ENCODE measurements at regions not wholly inside any gene's neighbourhood (a gene's known extent, or its start where the extent isn't known, plus 50 kb on each side); places are given as distances from the start of the nearest gene placed in this dataset.

DNA sequence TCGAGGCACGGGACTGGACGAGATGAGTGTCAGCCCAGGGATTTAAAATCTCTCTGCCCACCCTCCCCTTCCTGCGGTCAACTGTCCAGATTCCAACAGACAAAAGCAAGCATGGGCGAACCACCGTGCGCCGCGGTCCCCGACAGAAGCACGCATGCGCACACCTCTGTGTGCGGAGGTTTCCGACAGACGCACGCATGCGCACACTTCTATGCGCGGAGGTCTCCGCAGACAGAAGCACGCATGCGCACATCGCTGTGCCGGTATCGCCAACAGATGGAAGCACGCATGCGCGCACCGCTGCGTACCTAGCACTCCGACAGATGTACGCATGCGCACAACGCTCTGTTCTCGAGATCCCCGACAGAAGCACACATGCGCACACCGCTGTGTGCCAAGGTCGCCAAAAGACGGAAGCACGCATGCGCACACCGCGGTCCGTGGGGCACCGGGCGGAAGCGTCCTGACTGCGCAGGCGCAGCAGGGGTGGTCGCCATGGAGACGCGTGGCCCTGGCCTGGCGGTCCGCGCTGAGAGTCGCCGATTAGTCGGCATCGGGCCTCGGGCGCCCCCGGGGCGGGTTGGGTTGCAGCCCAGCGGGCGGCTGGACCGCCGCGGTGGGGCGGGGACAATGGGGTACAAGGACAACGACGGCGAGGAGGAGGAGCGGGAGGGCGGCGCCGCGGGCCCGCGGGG, 57.4 kb upstream of the RPH3AL start (continued):
- TF ChIP-seq, protein P1, sequence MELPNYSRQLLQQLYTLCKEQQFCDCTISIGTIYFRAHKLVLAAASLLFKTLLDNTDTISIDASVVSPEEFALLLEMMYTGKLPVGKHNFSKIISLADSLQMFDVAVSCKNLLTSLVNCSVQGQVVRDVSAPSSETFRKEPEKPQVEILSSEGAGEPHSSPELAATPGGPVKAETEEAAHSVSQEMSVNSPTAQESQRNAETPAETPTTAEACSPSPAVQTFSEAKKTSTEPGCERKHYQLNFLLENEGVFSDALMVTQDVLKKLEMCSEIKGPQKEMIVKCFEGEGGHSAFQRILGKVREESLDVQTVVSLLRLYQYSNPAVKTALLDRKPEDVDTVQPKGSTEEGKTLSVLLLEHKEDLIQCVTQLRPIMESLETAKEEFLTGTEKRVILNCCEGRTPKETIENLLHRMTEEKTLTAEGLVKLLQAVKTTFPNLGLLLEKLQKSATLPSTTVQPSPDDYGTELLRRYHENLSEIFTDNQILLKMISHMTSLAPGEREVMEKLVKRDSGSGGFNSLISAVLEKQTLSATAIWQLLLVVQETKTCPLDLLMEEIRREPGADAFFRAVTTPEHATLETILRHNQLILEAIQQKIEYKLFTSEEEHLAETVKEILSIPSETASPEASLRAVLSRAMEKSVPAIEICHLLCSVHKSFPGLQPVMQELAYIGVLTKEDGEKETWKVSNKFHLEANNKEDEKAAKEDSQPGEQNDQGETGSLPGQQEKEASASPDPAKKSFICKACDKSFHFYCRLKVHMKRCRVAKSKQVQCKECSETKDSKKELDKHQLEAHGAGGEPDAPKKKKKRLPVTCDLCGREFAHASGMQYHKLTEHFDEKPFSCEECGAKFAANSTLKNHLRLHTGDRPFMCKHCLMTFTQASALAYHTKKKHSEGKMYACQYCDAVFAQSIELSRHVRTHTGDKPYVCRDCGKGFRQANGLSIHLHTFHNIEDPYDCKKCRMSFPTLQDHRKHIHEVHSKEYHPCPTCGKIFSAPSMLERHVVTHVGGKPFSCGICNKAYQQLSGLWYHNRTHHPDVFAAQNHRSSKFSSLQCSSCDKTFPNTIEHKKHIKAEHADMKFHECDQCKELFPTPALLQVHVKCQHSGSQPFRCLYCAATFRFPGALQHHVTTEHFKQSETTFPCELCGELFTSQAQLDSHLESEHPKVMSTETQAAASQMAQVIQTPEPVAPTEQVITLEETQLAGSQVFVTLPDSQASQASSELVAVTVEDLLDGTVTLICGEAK (IDR thresholded peaks at IDR 0.05), result no peak
- TF ChIP-seq, protein P1 (CRISPR knock-in tag; IDR thresholded peaks at IDR 0.05), result no peak
- TF ChIP-seq NRF1 (conservative IDR thresholded peaks at IDR 0.05 in 1 of 2, IDR thresholded peaks at IDR 0.05 in 1 of 2) (peak; percentile 100), YY1 (IDR thresholded peaks at IDR 0.05; ENCODE audit: borderline replicate concordance in 1 of 3, control insufficient read depth in 1 of 3, extremely low read depth in 1 of 3, insufficient read depth in 3 of 3, insufficient read length in 1 of 3, insufficient replicate concordance in 2 of 3, low read depth in 1 of 3, low read length in 2 of 3) (peak in 1 of 3 experiments; percentile 12), CHD2 (IDR thresholded peaks at IDR 0.05; ENCODE audit: low read depth, low read length) (no peak), SPI1 (IDR thresholded peaks at IDR 0.05; ENCODE audit: borderline replicate concordance, low read depth, low read length) (no peak), BMI1 (IDR thresholded peaks at IDR 0.05; ENCODE audit: low read length) (peak; percentile 66), NCOA4 (IDR thresholded peaks at IDR 0.05; ENCODE audit: partially characterized antibody) (no peak), MCM5 (IDR thresholded peaks at IDR 0.05; ENCODE audit: low read depth) (no peak), RBFOX2 (IDR thresholded peaks at IDR 0.05; ENCODE audit: low read depth, low read length) (peak; percentile 62), KLF13 (tag; IDR thresholded peaks at IDR 0.05; ENCODE audit: borderline replicate concordance, low read depth) (no peak), SOX6 (IDR thresholded peaks at IDR 0.05) (no peak)
- TF ChIP-seq, protein P2, sequence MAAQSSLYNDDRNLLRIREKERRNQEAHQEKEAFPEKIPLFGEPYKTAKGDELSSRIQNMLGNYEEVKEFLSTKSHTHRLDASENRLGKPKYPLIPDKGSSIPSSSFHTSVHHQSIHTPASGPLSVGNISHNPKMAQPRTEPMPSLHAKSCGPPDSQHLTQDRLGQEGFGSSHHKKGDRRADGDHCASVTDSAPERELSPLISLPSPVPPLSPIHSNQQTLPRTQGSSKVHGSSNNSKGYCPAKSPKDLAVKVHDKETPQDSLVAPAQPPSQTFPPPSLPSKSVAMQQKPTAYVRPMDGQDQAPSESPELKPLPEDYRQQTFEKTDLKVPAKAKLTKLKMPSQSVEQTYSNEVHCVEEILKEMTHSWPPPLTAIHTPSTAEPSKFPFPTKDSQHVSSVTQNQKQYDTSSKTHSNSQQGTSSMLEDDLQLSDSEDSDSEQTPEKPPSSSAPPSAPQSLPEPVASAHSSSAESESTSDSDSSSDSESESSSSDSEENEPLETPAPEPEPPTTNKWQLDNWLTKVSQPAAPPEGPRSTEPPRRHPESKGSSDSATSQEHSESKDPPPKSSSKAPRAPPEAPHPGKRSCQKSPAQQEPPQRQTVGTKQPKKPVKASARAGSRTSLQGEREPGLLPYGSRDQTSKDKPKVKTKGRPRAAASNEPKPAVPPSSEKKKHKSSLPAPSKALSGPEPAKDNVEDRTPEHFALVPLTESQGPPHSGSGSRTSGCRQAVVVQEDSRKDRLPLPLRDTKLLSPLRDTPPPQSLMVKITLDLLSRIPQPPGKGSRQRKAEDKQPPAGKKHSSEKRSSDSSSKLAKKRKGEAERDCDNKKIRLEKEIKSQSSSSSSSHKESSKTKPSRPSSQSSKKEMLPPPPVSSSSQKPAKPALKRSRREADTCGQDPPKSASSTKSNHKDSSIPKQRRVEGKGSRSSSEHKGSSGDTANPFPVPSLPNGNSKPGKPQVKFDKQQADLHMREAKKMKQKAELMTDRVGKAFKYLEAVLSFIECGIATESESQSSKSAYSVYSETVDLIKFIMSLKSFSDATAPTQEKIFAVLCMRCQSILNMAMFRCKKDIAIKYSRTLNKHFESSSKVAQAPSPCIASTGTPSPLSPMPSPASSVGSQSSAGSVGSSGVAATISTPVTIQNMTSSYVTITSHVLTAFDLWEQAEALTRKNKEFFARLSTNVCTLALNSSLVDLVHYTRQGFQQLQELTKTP (IDR thresholded peaks at IDR 0.05; ENCODE audit: low read depth in 1 of 2, partially characterized antibody in 2 of 2), result no peak

All from K562 (cell line).